ENCODE measurements at regions not wholly inside any gene's neighbourhood (a gene's known extent, or its start where the extent isn't known, plus 50 kb on each side); places are given as distances from the start of the nearest gene placed in this dataset.

DNA sequence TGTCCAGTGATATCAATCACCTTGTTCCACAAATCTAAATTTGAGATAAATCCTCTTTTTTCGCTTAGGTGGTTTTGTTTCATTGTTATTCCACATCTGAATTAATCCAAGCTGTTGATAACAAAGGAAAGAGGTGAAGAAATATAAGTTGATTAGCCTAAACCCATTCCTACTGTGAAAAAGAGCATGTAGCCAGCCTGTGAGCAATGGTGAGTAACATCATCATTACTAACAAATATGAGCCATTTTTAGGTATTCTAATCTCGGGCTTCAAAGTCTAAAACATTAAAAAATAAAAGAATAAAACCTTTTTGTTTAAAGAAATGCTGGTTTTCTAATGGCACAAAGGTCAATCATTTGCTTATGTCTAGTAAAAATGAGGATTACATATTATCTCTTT is 52.1 kb upstream of the P3H2 start:
- no peak for TF ChIP-seq DPF2 (IDR thresholded peaks at IDR 0.05)
- TF ChIP-seq BRCA1 (IDR thresholded peaks at IDR 0.05; ENCODE audit: low read depth, low read length) = no peak
- TF ChIP-seq ZNF207 (IDR thresholded peaks at IDR 0.05; ENCODE audit: borderline replicate concordance) = no peak
- TF ChIP-seq RAD21 (IDR thresholded peaks at IDR 0.05; ENCODE audit: insufficient read depth, low read depth, low read length) = no peak

Measured in GM12878 (cell line).